ENCODE measurements at regions not wholly inside any gene's neighbourhood (a gene's known extent, or its start where the extent isn't known, plus 50 kb on each side); places are given as distances from the start of the nearest gene placed in this dataset.

DNA sequence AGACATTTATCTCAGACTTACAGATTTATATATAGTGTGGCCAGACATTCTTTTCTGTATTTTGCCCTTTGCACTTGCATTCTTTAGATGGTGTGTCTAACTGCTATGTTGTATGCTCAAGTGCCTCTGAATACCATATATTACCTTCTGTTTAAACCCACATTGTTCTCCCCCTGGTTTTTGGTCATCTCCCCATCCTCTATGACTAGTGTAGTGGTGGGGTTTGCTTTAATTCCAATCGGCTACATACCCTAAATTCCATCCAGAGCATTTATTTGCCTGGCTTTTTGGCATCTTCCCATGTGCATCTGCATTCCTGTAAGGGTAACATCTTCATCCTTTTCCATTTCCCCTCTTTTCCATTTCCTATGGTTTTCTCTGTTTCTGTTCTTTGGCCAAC, 271.0 kb upstream of the SLC30A5 start:
- Histone ChIP-seq H3K9me3 (ENCODE audit: control insufficient read depth, low read length) (no peaks in the 10 kb centered on the region), H3K27me3 (ENCODE audit: control insufficient read depth, insufficient read depth, low read length, poor library complexity, severe bottlenecking) (no peaks in the 10 kb centered on the region), H3K4me1 (ENCODE audit: control insufficient read depth, insufficient read depth, low read length) (peaks cover 7% of the 10 kb centered on the region), H3K36me3 (ENCODE audit: control insufficient read depth, insufficient read depth, low read length) (no peaks in the 10 kb centered on the region), H3K9ac (ENCODE audit: extremely low read depth, low read length, poor library complexity, severe bottlenecking) (no peak overlapping the region), H3K27ac (ENCODE audit: low read depth, low read length) (no peak overlapping the region), H3K4me3 (ENCODE audit: low read length) (no peak overlapping the region)
- no peaks in the 10 kb centered on the region for H3K36me3 Mint-ChIP-seq (ENCODE audit: low read depth)
- no peak overlapping the region for H3K4me3 Mint-ChIP-seq
- H3K4me1 Mint-ChIP-seq: peaks cover 15% of the 10 kb centered on the region
- no peaks in the 10 kb centered on the region for H3K27me3 Mint-ChIP-seq (ENCODE audit: insufficient read depth)
- H3K27ac Mint-ChIP-seq: no peak overlapping the region
- WGBS, 2 experiments (ENCODE audit: insufficient coverage in 1 of 2, insufficient read length in 1 of 2): 80% methylated on average over 1 of the region's 1 CpG; no CpG with 5 or more reads in 1 of the 2 experiments
- no peak for DNase-seq
- no peaks in the 10 kb centered on the region for H3K9me3 Mint-ChIP-seq
- TF ChIP-seq, protein P1, sequence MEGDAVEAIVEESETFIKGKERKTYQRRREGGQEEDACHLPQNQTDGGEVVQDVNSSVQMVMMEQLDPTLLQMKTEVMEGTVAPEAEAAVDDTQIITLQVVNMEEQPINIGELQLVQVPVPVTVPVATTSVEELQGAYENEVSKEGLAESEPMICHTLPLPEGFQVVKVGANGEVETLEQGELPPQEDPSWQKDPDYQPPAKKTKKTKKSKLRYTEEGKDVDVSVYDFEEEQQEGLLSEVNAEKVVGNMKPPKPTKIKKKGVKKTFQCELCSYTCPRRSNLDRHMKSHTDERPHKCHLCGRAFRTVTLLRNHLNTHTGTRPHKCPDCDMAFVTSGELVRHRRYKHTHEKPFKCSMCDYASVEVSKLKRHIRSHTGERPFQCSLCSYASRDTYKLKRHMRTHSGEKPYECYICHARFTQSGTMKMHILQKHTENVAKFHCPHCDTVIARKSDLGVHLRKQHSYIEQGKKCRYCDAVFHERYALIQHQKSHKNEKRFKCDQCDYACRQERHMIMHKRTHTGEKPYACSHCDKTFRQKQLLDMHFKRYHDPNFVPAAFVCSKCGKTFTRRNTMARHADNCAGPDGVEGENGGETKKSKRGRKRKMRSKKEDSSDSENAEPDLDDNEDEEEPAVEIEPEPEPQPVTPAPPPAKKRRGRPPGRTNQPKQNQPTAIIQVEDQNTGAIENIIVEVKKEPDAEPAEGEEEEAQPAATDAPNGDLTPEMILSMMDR (conservative IDR thresholded peaks at IDR 0.05): no peak

DNA sequence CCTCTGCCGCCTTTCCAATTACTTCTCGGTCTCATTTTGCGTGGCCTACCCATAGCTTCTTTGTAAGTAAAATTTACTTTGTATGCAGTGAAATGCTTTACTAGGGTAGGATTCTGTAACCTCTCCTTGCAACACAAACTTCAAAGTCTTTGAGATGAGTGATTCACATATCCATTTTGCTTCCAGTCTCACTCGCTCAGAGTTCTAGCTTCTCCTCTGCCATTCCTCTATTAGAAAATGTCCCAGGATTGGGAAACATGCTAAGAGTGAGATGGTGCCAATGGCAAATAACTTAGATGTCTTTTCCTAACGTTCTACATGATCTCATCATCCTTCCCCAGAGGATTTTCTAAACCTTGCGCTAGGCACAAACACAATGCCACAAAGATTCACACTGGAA, 270.5 kb upstream of the SLC30A5 start:
- Mint-ChIP-seq H3K4me3 (no peak overlapping the region), H3K36me3 (ENCODE audit: low read depth) (no peaks in the 10 kb centered on the region), H3K4me1 (peaks cover 10% of the 10 kb centered on the region), H3K9me3 (no peaks in the 10 kb centered on the region), H3K27ac (no peak overlapping the region), H3K27me3 (ENCODE audit: insufficient read depth) (no peaks in the 10 kb centered on the region)
- TF ChIP-seq, protein P1 (conservative IDR thresholded peaks at IDR 0.05): no peak
- Histone ChIP-seq H3K4me1 (ENCODE audit: control insufficient read depth, insufficient read depth, low read length) (peaks cover 4% of the 10 kb centered on the region), H3K27me3 (ENCODE audit: control insufficient read depth, insufficient read depth, low read length, poor library complexity, severe bottlenecking) (no peaks in the 10 kb centered on the region), H3K9ac (ENCODE audit: extremely low read depth, low read length, poor library complexity, severe bottlenecking) (no peak overlapping the region), H3K9me3 (ENCODE audit: control insufficient read depth, low read length) (no peaks in the 10 kb centered on the region), H3K27ac (ENCODE audit: low read depth, low read length) (no peak overlapping the region), H3K36me3 (ENCODE audit: control insufficient read depth, insufficient read depth, low read length) (no peaks in the 10 kb centered on the region), H3K4me3 (ENCODE audit: low read length) (no peak overlapping the region)
- DNase-seq: no peak
- 93 to 100% methylated on average over 2 to 6 of the region's 6 CpGs for WGBS, 2 experiments (ENCODE audit: insufficient coverage in 1 of 2, insufficient read length in 1 of 2)

DNA sequence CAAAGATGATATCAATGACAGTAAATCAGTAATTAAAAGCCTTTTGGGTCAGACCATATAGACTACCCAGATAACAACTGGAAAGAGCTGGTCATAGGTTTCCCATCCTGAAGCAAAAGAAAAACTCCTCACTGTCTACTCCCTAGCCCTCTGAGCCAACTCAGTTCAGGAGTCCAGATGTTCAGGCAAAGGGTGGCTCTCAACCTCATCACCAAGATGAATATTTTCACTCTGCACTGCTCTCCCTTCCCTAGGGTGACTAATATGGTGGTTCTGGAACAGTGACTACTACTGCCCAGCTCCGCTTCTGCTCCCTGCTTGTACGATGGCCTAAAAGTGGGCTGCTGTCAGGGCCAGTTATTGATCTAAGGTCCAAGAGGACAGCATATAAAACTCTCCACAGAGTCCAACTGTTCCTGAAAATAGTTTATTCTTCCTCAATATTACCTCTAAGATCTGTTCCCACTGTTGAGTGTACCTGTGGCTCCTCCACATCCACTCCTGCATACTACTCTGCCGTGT, 263.4 kb upstream of the SLC30A5 start:
- Histone ChIP-seq H3K4me3 (ENCODE audit: low read length) (no peak overlapping the region), H3K27me3 (ENCODE audit: control insufficient read depth, insufficient read depth, low read length, poor library complexity, severe bottlenecking) (no peaks in the 10 kb centered on the region), H3K36me3 (ENCODE audit: control insufficient read depth, insufficient read depth, low read length) (no peaks in the 10 kb centered on the region), H3K9ac (ENCODE audit: extremely low read depth, low read length, poor library complexity, severe bottlenecking) (no peak overlapping the region), H3K27ac (ENCODE audit: low read depth, low read length) (no peak overlapping the region), H3K4me1 (ENCODE audit: control insufficient read depth, insufficient read depth, low read length) (no peaks in the 10 kb centered on the region), H3K9me3 (ENCODE audit: control insufficient read depth, low read length) (no peaks in the 10 kb centered on the region)
- TF ChIP-seq, protein P1 (conservative IDR thresholded peaks at IDR 0.05): no peak
- Mint-ChIP-seq H3K9me3 (no peaks in the 10 kb centered on the region), H3K4me3 (no peak overlapping the region), H3K27me3 (ENCODE audit: insufficient read depth) (no peaks in the 10 kb centered on the region), H3K4me1 (no peaks in the 10 kb centered on the region), H3K36me3 (ENCODE audit: low read depth) (no peaks in the 10 kb centered on the region), H3K27ac (no peak overlapping the region)
- WGBS, 2 experiments (ENCODE audit: insufficient coverage in 1 of 2, insufficient read length in 1 of 2): 93 to 94% methylated on average over 3 of the region's 3 CpGs
- DNase-seq: no peak
